LNCaP clone FGC (cell line): ENCODE measurements at regions not wholly inside any gene's neighbourhood (a gene's known extent, or its start where the extent isn't known, plus 50 kb on each side); places are given as distances from the start of the nearest gene placed in this dataset.
"Not testable (repeated sequence)": the region's sequence is repeated elsewhere in the genome, so short reads cannot be mapped to it uniquely, and the experiment has no call there.

Source experiments
- DNase-seq: peaks from one replicate; pipeline ENCODE4 v3.0.0-alpha.2; 2011; ENCODE audit warnings: low read depth
- H3K4me3 ChIP-seq: 2 replicates; pipeline ENCODE4 v1.5.1; 2011; ENCODE audit warnings: mild to moderate bottlenecking, low read depth, low read length, control low read depth
- TF ChIP-seq, protein P1 (sequence below): IDR thresholded peaks from 2 replicates; pipeline ENCODE4 v1.5.1; 2012; ENCODE audit warnings: mild to moderate bottlenecking; ENCODE audit not compliant: control insufficient read depth, insufficient read depth; ENCODE audit errors: extremely low read depth

DNA sequence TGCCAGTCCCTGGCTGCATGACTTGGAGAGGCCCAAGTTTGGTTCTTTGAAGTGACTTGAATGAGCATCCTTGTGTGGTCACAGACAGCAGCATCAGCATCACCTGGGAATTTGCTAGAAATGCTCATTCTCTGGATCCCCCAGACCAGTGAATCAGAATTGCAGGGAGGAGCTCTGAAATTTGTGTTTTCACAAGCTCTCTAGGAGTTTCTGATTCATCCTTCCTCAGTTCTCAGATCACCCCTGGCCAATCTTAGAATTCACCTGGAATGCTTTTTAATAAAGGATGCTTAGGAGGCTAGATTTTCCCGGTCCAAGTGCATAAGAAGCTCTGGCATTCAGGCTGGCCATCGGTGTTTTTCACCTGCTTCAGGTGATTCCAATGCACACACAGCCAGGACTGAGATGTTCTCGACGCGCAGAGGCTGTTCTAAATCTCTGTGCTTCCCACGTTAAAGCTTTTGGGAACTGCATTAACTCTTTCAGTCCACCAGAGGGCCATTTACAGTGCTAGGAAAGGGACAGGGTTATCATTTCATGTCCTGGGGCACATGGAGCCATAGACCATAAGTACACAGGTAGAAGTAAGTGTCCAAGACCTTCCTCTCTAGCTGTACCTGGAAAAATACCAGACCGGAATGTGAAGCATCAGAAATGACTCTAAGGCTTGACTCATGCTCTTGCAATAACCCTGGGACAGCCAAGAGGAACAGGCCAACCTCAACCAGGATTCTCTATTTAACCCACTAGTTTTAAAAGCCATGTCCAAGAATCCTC lies 85.7 kb upstream of the XYLT1 start:
- H3K4me3 ChIP-seq, result no peak overlapping the region
- peak; percentile 3 for DNase-seq
- TF ChIP-seq, protein P1, sequence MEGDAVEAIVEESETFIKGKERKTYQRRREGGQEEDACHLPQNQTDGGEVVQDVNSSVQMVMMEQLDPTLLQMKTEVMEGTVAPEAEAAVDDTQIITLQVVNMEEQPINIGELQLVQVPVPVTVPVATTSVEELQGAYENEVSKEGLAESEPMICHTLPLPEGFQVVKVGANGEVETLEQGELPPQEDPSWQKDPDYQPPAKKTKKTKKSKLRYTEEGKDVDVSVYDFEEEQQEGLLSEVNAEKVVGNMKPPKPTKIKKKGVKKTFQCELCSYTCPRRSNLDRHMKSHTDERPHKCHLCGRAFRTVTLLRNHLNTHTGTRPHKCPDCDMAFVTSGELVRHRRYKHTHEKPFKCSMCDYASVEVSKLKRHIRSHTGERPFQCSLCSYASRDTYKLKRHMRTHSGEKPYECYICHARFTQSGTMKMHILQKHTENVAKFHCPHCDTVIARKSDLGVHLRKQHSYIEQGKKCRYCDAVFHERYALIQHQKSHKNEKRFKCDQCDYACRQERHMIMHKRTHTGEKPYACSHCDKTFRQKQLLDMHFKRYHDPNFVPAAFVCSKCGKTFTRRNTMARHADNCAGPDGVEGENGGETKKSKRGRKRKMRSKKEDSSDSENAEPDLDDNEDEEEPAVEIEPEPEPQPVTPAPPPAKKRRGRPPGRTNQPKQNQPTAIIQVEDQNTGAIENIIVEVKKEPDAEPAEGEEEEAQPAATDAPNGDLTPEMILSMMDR, result peak; percentile 62

DNA sequence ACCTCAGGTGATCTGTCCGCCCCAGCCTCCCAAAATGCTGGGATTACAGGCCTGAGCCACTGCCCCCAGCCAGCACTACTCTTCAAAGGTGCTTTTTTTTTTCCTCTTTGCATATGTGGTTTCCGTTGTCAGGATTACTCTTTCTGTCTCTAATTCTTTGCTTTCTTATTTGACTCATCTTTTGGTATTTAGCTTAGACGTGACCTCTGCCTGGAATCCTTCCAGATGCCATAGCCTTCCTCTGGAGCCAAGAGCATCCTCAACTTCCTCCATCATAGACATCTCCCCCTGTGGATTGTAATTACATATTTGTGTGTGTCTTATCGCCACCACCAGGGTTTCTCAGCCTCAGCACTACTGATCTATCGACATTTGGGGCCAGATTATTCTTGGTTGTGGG lies 84.4 kb upstream of the XYLT1 start:
- no peak for DNase-seq
- H3K4me3 ChIP-seq, result no peak overlapping the region
- TF ChIP-seq, protein P1, result no peak

DNA sequence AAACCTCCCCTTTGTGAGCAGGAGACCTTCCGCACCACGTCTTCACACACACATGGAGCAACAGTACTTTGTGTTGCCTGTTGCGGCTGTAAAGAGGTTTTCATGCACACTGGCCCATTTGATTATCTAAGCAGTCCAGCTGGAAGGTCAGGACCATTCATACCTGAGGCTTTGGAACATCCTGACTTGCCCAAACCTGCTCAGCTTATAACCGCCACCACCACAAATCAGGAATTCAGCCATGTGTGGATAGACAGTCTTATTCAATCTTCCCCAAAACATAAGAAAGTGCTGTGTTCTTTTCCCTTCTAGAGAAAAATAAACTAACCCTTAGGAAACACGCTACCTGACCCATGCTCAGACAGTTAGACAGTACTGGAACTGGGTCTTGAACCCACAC lies 81.6 kb upstream of the XYLT1 start:
- TF ChIP-seq, protein P1, result no peak
- DNase-seq, result no peak
- no peak overlapping the region for H3K4me3 ChIP-seq

DNA sequence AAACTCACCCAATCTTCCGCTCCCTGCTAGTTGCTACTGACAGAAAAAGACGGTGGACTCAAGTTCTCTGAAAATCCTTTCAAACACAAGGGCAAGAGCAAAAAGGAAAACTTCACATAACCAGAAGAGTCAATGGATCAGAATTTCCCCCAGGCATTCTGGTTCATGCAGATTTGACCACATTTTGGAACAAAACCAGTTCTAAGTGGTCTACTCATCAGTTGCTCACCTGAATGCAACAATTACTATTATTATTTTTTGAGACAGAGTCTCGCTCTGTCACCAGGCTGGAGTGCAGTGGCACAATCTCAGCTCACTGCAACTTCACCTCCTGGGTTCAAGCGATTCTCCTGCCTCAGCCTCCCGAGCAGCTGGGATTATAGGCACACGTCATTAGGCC lies 80.9 kb upstream of the XYLT1 start:
- not testable (repeated sequence) for H3K4me3 ChIP-seq, DNase-seq

DNA sequence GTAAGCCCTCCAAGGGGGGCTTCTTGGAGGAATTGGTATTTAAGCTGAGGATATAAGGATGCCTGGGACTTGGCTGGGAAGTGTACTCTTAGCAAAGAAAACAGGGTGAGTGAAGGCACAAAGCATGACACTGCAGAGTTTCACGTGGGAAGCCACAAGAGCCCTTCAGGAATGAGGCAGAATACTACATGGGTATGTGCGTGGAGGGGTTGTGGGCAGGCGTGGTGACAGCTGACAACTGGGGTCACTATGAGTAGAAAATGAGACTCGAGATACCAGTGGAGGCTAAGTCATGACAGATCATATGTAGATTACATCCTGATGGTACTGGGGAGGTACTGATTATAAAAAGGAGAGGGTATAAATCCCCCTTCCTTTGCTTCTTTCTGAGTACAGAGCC lies 78.1 kb upstream of the XYLT1 start:
- DNase-seq, result no peak
- TF ChIP-seq, protein P1, result no peak
- H3K4me3 ChIP-seq, result no peak overlapping the region

DNA sequence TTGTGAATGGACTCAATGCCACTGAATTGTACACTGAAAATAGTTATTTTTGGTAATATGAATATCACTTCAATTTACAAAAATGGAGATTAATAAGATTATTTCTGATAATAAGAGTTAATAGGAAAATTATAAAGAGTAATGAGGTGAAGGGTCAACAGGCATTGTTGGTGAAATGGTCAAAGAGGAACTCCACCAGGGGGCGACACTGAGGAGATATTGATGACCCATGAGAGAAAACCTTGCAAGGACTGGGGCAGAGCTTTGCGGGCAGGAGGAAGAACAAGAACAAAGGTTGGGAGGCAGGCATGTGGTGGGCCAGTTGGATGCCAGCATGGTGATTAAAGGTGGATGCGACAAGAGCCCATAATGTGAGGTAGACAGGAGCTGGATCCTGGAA lies 74.0 kb upstream of the XYLT1 start:
- TF ChIP-seq, protein P1, result no peak
- H3K4me3 ChIP-seq, result no peak overlapping the region
- DNase-seq, result no peak

DNA sequence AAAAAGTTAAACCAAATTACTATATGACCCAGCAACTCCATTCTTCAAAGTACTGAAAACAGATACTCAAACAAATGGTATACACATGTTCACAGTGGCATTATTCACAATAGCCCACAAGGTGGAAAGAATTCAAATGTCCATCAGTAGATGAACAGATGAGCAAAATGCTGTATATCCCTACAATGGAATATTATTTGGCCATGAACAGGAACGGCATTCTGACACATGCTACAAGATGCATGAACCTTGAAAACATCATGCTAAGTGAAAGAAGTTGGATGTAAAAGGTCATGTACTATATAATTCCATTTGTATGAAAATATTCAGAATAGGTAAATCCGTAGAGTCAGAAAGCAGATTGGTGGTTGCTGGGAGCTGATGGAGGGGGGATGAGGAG lies 73.5 kb upstream of the XYLT1 start:
- TF ChIP-seq, protein P1, result no peak
- H3K4me3 ChIP-seq, result no peak overlapping the region
- no peak for DNase-seq
